ENCODE measurements at regions not wholly inside any gene's neighbourhood (a gene's known extent, or its start where the extent isn't known, plus 50 kb on each side); places are given as distances from the start of the nearest gene placed in this dataset.

DNA sequence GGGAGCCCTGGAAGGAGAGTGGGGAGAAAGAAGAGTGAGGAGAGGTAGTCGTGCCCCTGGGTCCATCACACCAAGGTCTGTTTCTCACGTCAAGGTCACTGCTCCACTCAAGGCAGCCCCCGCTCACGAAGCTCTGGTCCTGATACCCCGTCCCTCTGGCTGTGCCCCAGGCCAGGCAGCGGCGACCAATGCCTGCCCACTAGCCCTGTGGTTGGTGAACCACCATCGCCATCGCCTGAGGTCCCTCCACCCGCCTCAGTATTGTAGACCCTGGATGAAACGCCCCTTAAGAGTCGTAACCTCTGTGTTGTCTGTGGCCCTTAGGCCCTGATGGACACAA is 378.3 kb upstream of the MYT1L start (continued):
- TF ChIP-seq, protein P1, sequence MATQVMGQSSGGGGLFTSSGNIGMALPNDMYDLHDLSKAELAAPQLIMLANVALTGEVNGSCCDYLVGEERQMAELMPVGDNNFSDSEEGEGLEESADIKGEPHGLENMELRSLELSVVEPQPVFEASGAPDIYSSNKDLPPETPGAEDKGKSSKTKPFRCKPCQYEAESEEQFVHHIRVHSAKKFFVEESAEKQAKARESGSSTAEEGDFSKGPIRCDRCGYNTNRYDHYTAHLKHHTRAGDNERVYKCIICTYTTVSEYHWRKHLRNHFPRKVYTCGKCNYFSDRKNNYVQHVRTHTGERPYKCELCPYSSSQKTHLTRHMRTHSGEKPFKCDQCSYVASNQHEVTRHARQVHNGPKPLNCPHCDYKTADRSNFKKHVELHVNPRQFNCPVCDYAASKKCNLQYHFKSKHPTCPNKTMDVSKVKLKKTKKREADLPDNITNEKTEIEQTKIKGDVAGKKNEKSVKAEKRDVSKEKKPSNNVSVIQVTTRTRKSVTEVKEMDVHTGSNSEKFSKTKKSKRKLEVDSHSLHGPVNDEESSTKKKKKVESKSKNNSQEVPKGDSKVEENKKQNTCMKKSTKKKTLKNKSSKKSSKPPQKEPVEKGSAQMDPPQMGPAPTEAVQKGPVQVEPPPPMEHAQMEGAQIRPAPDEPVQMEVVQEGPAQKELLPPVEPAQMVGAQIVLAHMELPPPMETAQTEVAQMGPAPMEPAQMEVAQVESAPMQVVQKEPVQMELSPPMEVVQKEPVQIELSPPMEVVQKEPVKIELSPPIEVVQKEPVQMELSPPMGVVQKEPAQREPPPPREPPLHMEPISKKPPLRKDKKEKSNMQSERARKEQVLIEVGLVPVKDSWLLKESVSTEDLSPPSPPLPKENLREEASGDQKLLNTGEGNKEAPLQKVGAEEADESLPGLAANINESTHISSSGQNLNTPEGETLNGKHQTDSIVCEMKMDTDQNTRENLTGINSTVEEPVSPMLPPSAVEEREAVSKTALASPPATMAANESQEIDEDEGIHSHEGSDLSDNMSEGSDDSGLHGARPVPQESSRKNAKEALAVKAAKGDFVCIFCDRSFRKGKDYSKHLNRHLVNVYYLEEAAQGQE (IDR thresholded peaks at IDR 0.05; ENCODE audit: low read depth), result no peak
- no peak for TF ChIP-seq RAD21 (IDR thresholded peaks at IDR 0.05; ENCODE audit: low read depth)
- TF ChIP-seq ELF1 (IDR thresholded peaks at IDR 0.05; ENCODE audit: borderline replicate concordance, low read depth), result no peak

DNA sequence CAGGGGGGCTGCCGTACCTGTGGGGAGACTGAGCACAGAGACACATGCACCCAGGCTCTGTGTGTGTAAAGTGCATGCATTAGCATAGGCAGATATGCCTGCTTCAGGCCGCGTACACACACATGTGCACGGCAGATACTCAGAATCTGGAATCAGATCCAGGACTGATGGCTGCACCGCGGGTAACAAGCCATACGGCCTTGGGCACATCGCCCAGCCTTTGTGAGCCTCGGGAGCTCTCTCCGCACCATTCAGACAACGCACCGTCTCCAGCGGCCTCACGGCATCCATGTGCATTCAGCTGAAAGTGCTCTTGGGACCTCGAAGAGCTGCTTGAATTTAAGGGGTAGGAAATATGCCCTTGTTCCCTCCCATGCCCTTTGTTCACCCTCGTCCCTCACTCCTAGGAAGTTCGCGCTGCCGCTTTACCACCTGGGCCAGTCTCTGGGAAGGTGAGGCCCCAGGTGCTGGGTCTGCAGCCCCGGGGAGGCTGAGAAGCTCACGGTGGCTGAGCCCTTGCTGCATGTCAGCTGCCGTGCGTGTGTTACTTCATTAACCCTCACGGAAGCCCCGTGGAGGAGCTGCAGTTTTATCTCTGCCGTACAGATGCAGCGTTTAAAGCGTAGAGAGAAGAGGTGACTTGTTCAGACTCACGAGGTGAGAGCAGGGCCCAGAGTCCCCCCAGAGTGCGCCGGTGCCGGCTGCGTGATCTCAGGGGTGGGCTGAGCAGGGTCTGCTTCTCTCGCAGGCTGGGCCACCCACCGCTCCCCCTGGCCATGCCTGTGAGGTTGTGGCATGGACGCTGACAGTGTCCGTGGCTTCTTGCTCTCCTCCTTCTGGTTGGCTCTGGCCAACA is 377.7 kb upstream of the MYT1L start:
- no peaks in the 10 kb centered on the region for H3K4me1 ChIP-seq (ENCODE audit: control insufficient read depth in 1 of 2, insufficient read depth in 2 of 2, low read length in 2 of 2)
- BruUV-seq (replicated peaks), result no TSS peak
- POLR2A ChIA-PET, result no interaction called here
- no peaks in the 10 kb centered on the region for H3K9me3 ChIP-seq (ENCODE audit: control insufficient read depth in 1 of 2, insufficient read depth in 1 of 2, low read depth in 1 of 2, low read length in 2 of 2)
- ATAC-seq, result no peak
- no peak overlapping the region for H3K27ac ChIP-seq (ENCODE audit: low read depth, low read length)
- H3K27me3 ChIP-seq (ENCODE audit: insufficient read depth, low read length), result peaks cover 38% of the 10 kb centered on the region
- H3K79me2 ChIP-seq (ENCODE audit: insufficient read depth, low read length), result no peaks in the 10 kb centered on the region
- no peak overlapping the region for H2AFZ ChIP-seq (ENCODE audit: low read depth, low read length, poor library complexity, severe bottlenecking)
- no peaks in the 10 kb centered on the region for H3K9me2 ChIP-seq (ENCODE audit: insufficient read depth)
- no peak overlapping the region for H3K4me3 ChIP-seq (replicated peaks in 1 of 2; ENCODE audit: low read depth in 1 of 2, low read length in 2 of 2)
- DNase-seq (ENCODE audit: low read depth, low spot score), result no peak
- no peaks in the 10 kb centered on the region for H4K20me1 ChIP-seq (ENCODE audit: insufficient read depth)
- CTCF ChIA-PET, result no interaction called here
- no peak for TF ChIP-seq RAD21 (IDR thresholded peaks at IDR 0.05; ENCODE audit: low read depth)
- no peak for TF ChIP-seq YY1 (IDR thresholded peaks at IDR 0.05; ENCODE audit: extremely low read depth, insufficient replicate concordance, low read depth, low read length)
- no peak for TF ChIP-seq ZNF274 (IDR thresholded peaks at IDR 0.05; ENCODE audit: low read depth, low read length)
- TF ChIP-seq EZH2 (IDR thresholded peaks at IDR 0.05), result no peak
- no peak for TF ChIP-seq ZFX (IDR thresholded peaks at IDR 0.05)
- no peak for TF ChIP-seq FOSL1 (IDR thresholded peaks at IDR 0.05; ENCODE audit: low read depth)
- TF ChIP-seq, protein P2, sequence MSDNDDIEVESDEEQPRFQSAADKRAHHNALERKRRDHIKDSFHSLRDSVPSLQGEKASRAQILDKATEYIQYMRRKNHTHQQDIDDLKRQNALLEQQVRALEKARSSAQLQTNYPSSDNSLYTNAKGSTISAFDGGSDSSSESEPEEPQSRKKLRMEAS (IDR thresholded peaks at IDR 0.05), result no peak
- TF ChIP-seq, protein P3, sequence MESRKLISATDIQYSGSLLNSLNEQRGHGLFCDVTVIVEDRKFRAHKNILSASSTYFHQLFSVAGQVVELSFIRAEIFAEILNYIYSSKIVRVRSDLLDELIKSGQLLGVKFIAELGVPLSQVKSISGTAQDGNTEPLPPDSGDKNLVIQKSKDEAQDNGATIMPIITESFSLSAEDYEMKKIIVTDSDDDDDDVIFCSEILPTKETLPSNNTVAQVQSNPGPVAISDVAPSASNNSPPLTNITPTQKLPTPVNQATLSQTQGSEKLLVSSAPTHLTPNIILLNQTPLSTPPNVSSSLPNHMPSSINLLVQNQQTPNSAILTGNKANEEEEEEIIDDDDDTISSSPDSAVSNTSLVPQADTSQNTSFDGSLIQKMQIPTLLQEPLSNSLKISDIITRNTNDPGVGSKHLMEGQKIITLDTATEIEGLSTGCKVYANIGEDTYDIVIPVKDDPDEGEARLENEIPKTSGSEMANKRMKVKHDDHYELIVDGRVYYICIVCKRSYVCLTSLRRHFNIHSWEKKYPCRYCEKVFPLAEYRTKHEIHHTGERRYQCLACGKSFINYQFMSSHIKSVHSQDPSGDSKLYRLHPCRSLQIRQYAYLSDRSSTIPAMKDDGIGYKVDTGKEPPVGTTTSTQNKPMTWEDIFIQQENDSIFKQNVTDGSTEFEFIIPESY (IDR thresholded peaks at IDR 0.05; ENCODE audit: extremely low read depth, insufficient replicate concordance, low read length), result no peak
- TF ChIP-seq ELF1 (IDR thresholded peaks at IDR 0.05; ENCODE audit: borderline replicate concordance, low read depth), result no peak
- no peak for TF ChIP-seq SRF (IDR thresholded peaks at IDR 0.05; ENCODE audit: low read depth)
- no peak for TF ChIP-seq EZH2phosphoT487 (IDR thresholded peaks at IDR 0.05; ENCODE audit: borderline replicate concordance)
- no peak overlapping the region for H3K4me2 ChIP-seq (ENCODE audit: low read length)
- H3K9ac ChIP-seq (ENCODE audit: low read length), result no peak overlapping the region
- RAD21 ChIA-PET (ENCODE audit: low non-redundant PET in 1 of 2, low total read pairs in 2 of 2, uncharacterized antibody in 2 of 2, unreplicated experiment in 2 of 2), result no interaction called here
- intact Hi-C loops (cut with micrococcal nuclease), result no loop called here
- no peaks in the 10 kb centered on the region for H3K36me3 ChIP-seq (ENCODE audit: control insufficient read depth in 1 of 2, insufficient read depth in 2 of 2, low read length in 2 of 2)

Measured in HCT116 (cell line).